ENCODE measurements at regions not wholly inside any gene's neighbourhood (a gene's known extent, or its start where the extent isn't known, plus 50 kb on each side); places are given as distances from the start of the nearest gene placed in this dataset.

DNA sequence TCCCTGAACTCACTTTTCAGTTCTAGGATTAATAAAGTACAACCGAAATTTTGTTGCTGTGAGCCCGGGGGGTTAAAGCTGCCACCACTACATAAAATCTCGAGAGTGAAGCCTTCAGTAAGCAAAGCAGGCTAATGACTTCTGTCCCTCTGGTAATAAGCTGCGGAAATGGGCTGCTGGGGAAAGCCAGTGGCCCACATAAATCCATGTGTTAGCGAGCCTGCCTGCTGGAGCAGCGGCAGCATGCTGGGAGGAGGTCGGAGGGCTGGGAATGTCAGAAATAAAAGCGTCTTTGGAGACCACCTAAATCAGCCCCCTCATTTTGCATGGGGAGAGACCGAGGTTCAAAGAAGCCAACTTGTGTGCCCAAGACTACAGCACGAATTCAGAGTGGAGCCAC is 371.7 kb downstream of the TNS1 start:
- no peak for TF ChIP-seq CTCF (IDR thresholded peaks at IDR 0.05; ENCODE audit: low read depth, low read length, missing control alignments)
- Histone ChIP-seq H3K27ac (no peak overlapping the region), H3K27me3 (replicated peaks) (no peaks in the 10 kb centered on the region), H3K36me3 (replicated peaks) (no peaks in the 10 kb centered on the region), H3K4me3 (ENCODE audit: low read depth, low read length) (no peak overlapping the region)
- in situ Hi-C loops (cut with HindIII; ENCODE audit: low pct_ligation_motif_present, low sequenced_read_pairs): no loop called here
- no peak for DNase-seq

GRCh38 chr2:217629347-217629746 is 373.4 kb downstream of the TNS1 start:
- no peak for DNase-seq
- no peak for TF ChIP-seq CTCF (IDR thresholded peaks at IDR 0.05; ENCODE audit: low read depth, low read length, missing control alignments)
- Histone ChIP-seq H3K27me3 (replicated peaks) (no peaks in the 10 kb centered on the region), H3K27ac (no peak overlapping the region), H3K36me3 (replicated peaks) (no peaks in the 10 kb centered on the region), H3K4me3 (ENCODE audit: low read depth, low read length) (no peak overlapping the region)
- in situ Hi-C loops (cut with HindIII; ENCODE audit: low pct_ligation_motif_present, low sequenced_read_pairs): no loop called here

DNA sequence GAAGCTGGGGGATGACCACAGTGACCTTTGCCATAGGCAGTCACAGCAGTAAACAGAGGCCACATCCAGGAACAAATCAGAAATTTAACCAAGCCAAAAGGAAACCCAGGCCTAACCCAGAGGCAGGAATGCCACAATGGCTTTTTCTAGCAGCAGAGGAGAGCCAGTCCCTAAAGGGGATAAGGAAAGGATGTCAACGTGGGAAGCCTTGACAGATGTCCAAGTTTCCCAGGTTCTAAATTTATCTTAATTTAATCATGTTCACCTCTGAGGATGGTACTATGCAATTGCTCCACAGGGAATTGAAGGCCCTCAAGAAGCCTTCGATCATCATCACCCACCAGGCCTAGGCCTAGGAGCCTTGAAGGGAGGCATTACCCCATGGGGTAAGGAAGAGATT is 374.7 kb downstream of the TNS1 start:
- no peak for TF ChIP-seq CTCF (IDR thresholded peaks at IDR 0.05; ENCODE audit: low read depth, low read length, missing control alignments)
- no peaks in the 10 kb centered on the region for H3K27me3 ChIP-seq (replicated peaks)
- in situ Hi-C loops (cut with HindIII; ENCODE audit: low pct_ligation_motif_present, low sequenced_read_pairs): no loop called here
- H3K4me3 ChIP-seq (ENCODE audit: low read depth, low read length): no peak overlapping the region
- no peak overlapping the region for H3K27ac ChIP-seq
- H3K36me3 ChIP-seq (replicated peaks): no peaks in the 10 kb centered on the region
- DNase-seq: no peak

DNA sequence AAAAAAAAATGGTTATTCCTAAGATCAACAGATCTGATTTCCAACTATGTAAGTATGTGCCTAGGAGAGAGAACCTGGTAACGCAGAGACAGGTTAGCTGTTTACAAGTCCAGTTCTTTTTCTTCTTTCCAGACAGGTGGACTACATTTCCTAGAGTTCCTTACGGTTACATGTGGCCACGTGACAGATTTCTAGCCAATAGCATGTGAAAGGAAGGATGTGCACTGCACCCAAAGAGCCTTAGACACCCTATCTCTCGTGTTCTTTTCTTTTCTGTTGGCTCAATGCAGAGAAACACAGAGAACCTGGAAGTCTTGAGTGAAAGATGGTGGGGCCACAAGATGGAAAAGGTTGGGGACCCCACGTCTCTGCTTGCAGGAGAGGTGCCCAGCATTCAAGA is 375.9 kb downstream of the TNS1 start:
- in situ Hi-C loops (cut with HindIII; ENCODE audit: low pct_ligation_motif_present, low sequenced_read_pairs): no loop called here
- no peak overlapping the region for H3K4me3 ChIP-seq (ENCODE audit: low read depth, low read length)
- H3K27me3 ChIP-seq (replicated peaks): no peaks in the 10 kb centered on the region
- no peaks in the 10 kb centered on the region for H3K36me3 ChIP-seq (replicated peaks)
- H3K27ac ChIP-seq: no peak overlapping the region
- no peak for TF ChIP-seq CTCF (IDR thresholded peaks at IDR 0.05; ENCODE audit: low read depth, low read length, missing control alignments)
- DNase-seq: no peak

DNA sequence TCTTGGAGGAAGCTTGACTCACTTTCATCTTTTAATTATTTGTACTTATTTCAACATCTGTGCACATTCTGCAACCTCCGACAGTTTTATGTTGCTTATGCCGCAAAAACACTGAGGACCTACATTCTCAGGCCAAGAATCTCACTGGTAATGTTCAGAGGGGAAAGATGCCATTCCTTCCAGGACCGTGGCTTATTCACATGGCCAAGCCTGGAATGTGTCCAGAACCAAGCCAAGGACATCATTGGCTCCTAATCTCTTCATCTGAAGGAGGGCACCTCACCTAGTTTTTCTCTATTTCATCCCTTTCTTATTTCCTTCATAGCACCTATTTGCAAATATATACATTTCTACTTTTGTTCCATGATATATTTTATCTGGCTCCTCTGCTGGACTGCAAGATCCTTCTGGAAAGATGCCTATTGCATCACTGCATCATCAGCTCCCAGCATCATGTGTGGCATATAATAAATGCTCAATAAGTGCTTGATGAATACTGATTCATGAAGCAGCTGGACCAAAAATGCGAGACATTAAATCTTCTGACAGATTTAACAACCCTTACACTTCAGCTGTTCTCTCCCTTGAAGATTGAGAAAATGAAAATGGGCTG is 377.1 kb downstream of the TNS1 start:
- Histone ChIP-seq H3K36me3 (replicated peaks) (no peaks in the 10 kb centered on the region), H3K27me3 (replicated peaks) (no peaks in the 10 kb centered on the region), H3K4me3 (ENCODE audit: low read depth, low read length) (no peak overlapping the region), H3K27ac (no peak overlapping the region)
- TF ChIP-seq CTCF (IDR thresholded peaks at IDR 0.05; ENCODE audit: low read depth, low read length, missing control alignments): no peak
- in situ Hi-C loops (cut with HindIII; ENCODE audit: low pct_ligation_motif_present, low sequenced_read_pairs): no loop called here
- DNase-seq: no peak

- H3K27ac ChIP-seq: no peak overlapping the region
- no peak for DNase-seq
- H3K27me3 ChIP-seq (replicated peaks): no peaks in the 10 kb centered on the region
- no peak for TF ChIP-seq CTCF (IDR thresholded peaks at IDR 0.05; ENCODE audit: low read depth, low read length, missing control alignments)
- no peaks in the 10 kb centered on the region for H3K36me3 ChIP-seq (replicated peaks)
- no peak overlapping the region for H3K4me3 ChIP-seq (ENCODE audit: low read depth, low read length)
- in situ Hi-C loops (cut with HindIII; ENCODE audit: low pct_ligation_motif_present, low sequenced_read_pairs): no loop called here
These were observed 379.4 kb downstream of the TNS1 start for GRCh38 chr2:217623281-217623912.

All from brain microvascular endothelial cell (primary cell).